H1 (cell line): ENCODE measurements at regions not wholly inside any gene's neighbourhood (a gene's known extent, or its start where the extent isn't known, plus 50 kb on each side); places are given as distances from the start of the nearest gene placed in this dataset.

Source experiments
- CTCF ChIA-PET: fragments of 300-600 bp; sonication (Branson Sonifier 250); formaldehyde crosslinking; loops from one replicate; lab custom pipeline; 2021; ENCODE audit not compliant: partially characterized antibody; lab: Charles Lee
- POLR2A ChIA-PET: fragments of 300-600 bp; sonication (Branson Sonifier 250); formaldehyde crosslinking; loops from one replicate; lab custom pipeline; 2021; ENCODE audit warnings: inconsistent platforms; ENCODE audit not compliant: partially characterized antibody; lab: Charles Lee
- DNase-seq, 2 experiments: peaks; one replicate each; pipeline versions ENCODE4 v3.0.0 to v3.0.0-alpha.2; 2010 to 2022; ENCODE audit warnings: low spot score in 2 of 2, low read depth in 1 of 2, mixed read lengths in 1 of 2
- FAIRE-seq: peaks from 2 replicates; lab custom pipeline; 2011; peaks lifted over from hg19 to GRCh38; lab: Jason Lieb, UNC
- H2AFZ ChIP-seq: 2 replicates; pipeline ENCODE4 v1.8.1; 2012; ENCODE audit warnings: low read length, inconsistent platforms
- H2AK5ac ChIP-seq: 2 replicates; pipeline ENCODE4 v1.6.1; 2013; ENCODE audit warnings: low read depth, low read length
- H2BK120ac ChIP-seq: replicated peaks from 2 replicates; pipeline ENCODE3; 2013; ENCODE audit warnings: low read depth, low read length, inconsistent platforms
- H2BK12ac ChIP-seq: 2 replicates; pipeline ENCODE4 v1.6.1; 2013; ENCODE audit warnings: low read depth, low read length
- H2BK15ac ChIP-seq: 2 replicates; pipeline ENCODE4 v1.6.1; 2013; ENCODE audit warnings: low read length
- H2BK20ac ChIP-seq: 2 replicates; pipeline ENCODE4 v1.6.1; 2013; ENCODE audit warnings: low read length
- H2BK5ac ChIP-seq: 2 replicates; pipeline ENCODE4 v1.6.1; 2013; ENCODE audit warnings: low read depth, low read length
- H3K14ac ChIP-seq: 2 replicates; pipeline ENCODE4 v1.6.1; 2013; ENCODE audit warnings: inconsistent platforms; ENCODE audit not compliant: insufficient read length
- H3K18ac ChIP-seq: 2 replicates; pipeline ENCODE4 v1.6.1; 2013; ENCODE audit warnings: low read length; ENCODE audit errors: extremely low read depth
- H3K23ac ChIP-seq: 2 replicates; pipeline ENCODE4 v1.6.1; 2013; ENCODE audit warnings: inconsistent platforms; ENCODE audit not compliant: insufficient read length
- H3K23me2 ChIP-seq: 2 replicates; pipeline ENCODE4 v1.6.1; 2013; ENCODE audit warnings: low read depth, low read length
- H3K27ac ChIP-seq: 2 replicates; pipeline ENCODE4 v1.6.1; 2011; ENCODE audit warnings: low read depth, low read length, inconsistent platforms
- H3K27me3 ChIP-seq, 4 experiments: replicated peaks in 1 of 4; 1 replicate in 1 of 4; 2 replicates in 3 of 4; pipeline versions ENCODE4 v1.6.1 to v1.8.1; 2011 to 2013; ENCODE audit warnings: low read length in 3 of 4, mild to moderate bottlenecking in 3 of 4, inconsistent platforms in 2 of 4, mixed read lengths in 2 of 4, moderate library complexity in 1 of 4; ENCODE audit not compliant: control insufficient read depth in 3 of 4, insufficient read depth in 3 of 4; ENCODE audit errors: extremely low read depth in 1 of 4
- H3K36me3 ChIP-seq, 4 experiments: 2 replicates each; pipeline versions ENCODE4 v1.6.1 to v1.8.1; 2011 to 2013; ENCODE audit warnings: mild to moderate bottlenecking in 4 of 4, low read length in 3 of 4, moderate library complexity in 2 of 4, control low read depth in 1 of 4, inconsistent platforms in 1 of 4; ENCODE audit not compliant: insufficient read depth in 4 of 4, control insufficient read depth in 2 of 4
- H3K4ac ChIP-seq: replicated peaks from 2 replicates; pipeline ENCODE3; 2013; ENCODE audit warnings: low read length, low read depth, mixed read lengths, inconsistent platforms; ENCODE audit not compliant: insufficient read length
- H3K4me1 ChIP-seq, 4 experiments: replicated peaks in 1 of 4; 1 replicate in 1 of 4; 2 replicates in 3 of 4; pipeline versions ENCODE4 v1.6.1 to v1.8.1; 2011 to 2013; ENCODE audit warnings: low read length in 3 of 4, inconsistent platforms in 2 of 4, mixed read lengths in 1 of 4; ENCODE audit not compliant: insufficient read depth in 4 of 4, control insufficient read depth in 3 of 4
- H3K4me2 ChIP-seq, 2 experiments: 2 replicates each; pipeline versions ENCODE4 v1.6.1 to v1.8.1; 2011 to 2013; ENCODE audit warnings: low read depth in 2 of 2, low read length in 2 of 2, control low read depth in 1 of 2, inconsistent platforms in 1 of 2, mild to moderate bottlenecking in 1 of 2; ENCODE audit not compliant: insufficient read depth in 1 of 2
- H3K4me3 ChIP-seq, 4 experiments: fragments of 200-600, 300-600 bp in 1 of 4; sonication (generic), shearing (Covaris generic), sonication (Bioruptor Twin) in 1 of 4; 2 replicates each; pipeline versions ENCODE4 v1.5.1 to v1.8.1; 2011 to 2016; ENCODE audit warnings: low read length in 4 of 4, low read depth in 3 of 4, control low read depth in 2 of 4, inconsistent platforms in 2 of 4, mild to moderate bottlenecking in 2 of 4, mixed read lengths in 1 of 4, moderate library complexity in 1 of 4; ENCODE audit not compliant: insufficient read depth in 2 of 4; ENCODE audit errors: extremely low read depth in 1 of 4
- H3K56ac ChIP-seq: replicated peaks from 2 replicates; pipeline ENCODE3; 2013; ENCODE audit warnings: low read depth, mild to moderate bottlenecking, mixed read lengths, low read length, inconsistent platforms; ENCODE audit not compliant: insufficient read length
- H3K79me1 ChIP-seq: 2 replicates; pipeline ENCODE4 v1.6.1; 2013; ENCODE audit warnings: low read depth, low read length, control low read depth
- H3K79me2 ChIP-seq, 2 experiments: 2 replicates each; pipeline versions ENCODE4 v1.6.1 to v1.8.1; 2012 to 2013; ENCODE audit warnings: low read length in 2 of 2, mild to moderate bottlenecking in 2 of 2, inconsistent platforms in 1 of 2; ENCODE audit not compliant: insufficient read depth in 2 of 2, control insufficient read depth in 1 of 2
- H3K9ac ChIP-seq, 4 experiments: replicated peaks in 1 of 4; 1 replicate in 1 of 4; 2 replicates in 3 of 4; pipeline versions ENCODE4 v1.6.1 to v1.8.1; 2011 to 2013; ENCODE audit warnings: low read depth in 3 of 4, low read length in 3 of 4, control low read depth in 2 of 4, mild to moderate bottlenecking in 2 of 4, moderate library complexity in 2 of 4, inconsistent platforms in 1 of 4; ENCODE audit errors: extremely low read depth in 1 of 4
- H3K9me3 ChIP-seq, 2 experiments: 2 replicates each; pipeline versions ENCODE4 v1.6.1 to v1.8.1; 2012 to 2013; ENCODE audit warnings: mild to moderate bottlenecking in 2 of 2, moderate library complexity in 2 of 2, control low read depth in 1 of 2, inconsistent platforms in 1 of 2, low read depth in 1 of 2, low read length in 1 of 2, mixed read lengths in 1 of 2; ENCODE audit not compliant: insufficient read depth in 2 of 2
- H4K20me1 ChIP-seq, 2 experiments: replicated peaks in 1 of 2; 2 replicates each; pipeline versions ENCODE3 to v1.8.1; 2011 to 2013; ENCODE audit warnings: inconsistent platforms in 2 of 2, low read length in 2 of 2, mild to moderate bottlenecking in 1 of 2; ENCODE audit not compliant: insufficient read depth in 2 of 2, control insufficient read depth in 1 of 2
- H4K5ac ChIP-seq: 2 replicates; pipeline ENCODE4 v1.6.1; 2013; ENCODE audit warnings: low read length, low read depth, mixed read lengths, inconsistent platforms; ENCODE audit not compliant: insufficient read length
- H4K8ac ChIP-seq: 2 replicates; pipeline ENCODE4 v1.8.0; 2013; ENCODE audit warnings: mild to moderate bottlenecking, moderate library complexity, low read length, inconsistent platforms; ENCODE audit not compliant: insufficient read depth; ENCODE audit errors: extremely low read depth
- H4K91ac ChIP-seq: replicated peaks from 2 replicates; pipeline ENCODE3; 2013; ENCODE audit warnings: low read length, mixed read lengths, inconsistent platforms; ENCODE audit not compliant: insufficient read length
- KDM5A ChIP-seq: fragments of 200-600 bp; IDR thresholded peaks from 2 replicates; pipeline ENCODE4 v1.7.1; 2012; ENCODE audit warnings: mild to moderate bottlenecking, low read length, inconsistent platforms, mixed read lengths
- MAX ChIP-seq: IDR thresholded peaks from 2 replicates; pipeline ENCODE4 v1.6.1; 2012; ENCODE audit warnings: inconsistent platforms
- SAP30 ChIP-seq: fragments of 300-600 bp; sonication (generic); IDR thresholded peaks from 2 replicates; pipeline ENCODE4 v1.7.1; 2012; ENCODE audit warnings: low read length, moderate library complexity, mild to moderate bottlenecking, inconsistent platforms; ENCODE audit not compliant: insufficient read depth, insufficient replicate concordance
- TAF1 ChIP-seq: IDR thresholded peaks from 2 replicates; pipeline ENCODE4 v1.6.1; 2011; ENCODE audit warnings: mild to moderate bottlenecking, low read depth, low read length
- WGBS, 2 experiments: shearing (Covaris generic) in 1 of 2; methylation state at CpG; one replicate each; pipeline versions ENCODE4 v1.1.6 to v1.1.7; 2013 to 2015; ENCODE audit warnings: low lambda C conversion rate in 2 of 2, mixed read lengths in 2 of 2, inconsistent platforms in 1 of 2, low coverage in 1 of 2, missing lambda C conversion rate in 1 of 2; ENCODE audit not compliant: insufficient replicate concordance in 2 of 2, insufficient coverage in 1 of 2, insufficient read length in 1 of 2; ENCODE audit errors: extremely low coverage in 1 of 2, missing lambda C conversion rate in 1 of 2; 5-methylcytosine and 5-hydroxymethylcytosine counted together

GRCh38 chr1:193658691-193659090 is 472.3 kb upstream of the B3GALT2 start:
- Histone ChIP-seq H3K4ac (no peak overlapping the region), H3K23ac (no peak overlapping the region), H3K56ac (no peak overlapping the region), H2AFZ (no peak overlapping the region), H2AK5ac (no peak overlapping the region), H3K79me1 (no peaks in the 10 kb centered on the region), H3K23me2 (no peaks in the 10 kb centered on the region), H3K27ac (no peak overlapping the region), H3K9ac (no peak overlapping the region), H3K4me3 (no peak overlapping the region), H3K79me2 (no peaks in the 10 kb centered on the region), H3K36me3 (no peaks in the 10 kb centered on the region), H3K18ac (no peak overlapping the region), H3K14ac (no peak overlapping the region), H3K4me1 (no peaks in the 10 kb centered on the region), H2BK5ac (no peak overlapping the region), H2BK15ac (no peak overlapping the region), H4K20me1 (no peaks in the 10 kb centered on the region), H4K8ac (no peak overlapping the region), H4K91ac (no peak overlapping the region), H3K9me3 (no peaks in the 10 kb centered on the region), H3K4me2 (no peak overlapping the region), H2BK12ac (no peak overlapping the region), H2BK20ac (no peak overlapping the region), H4K5ac (no peak overlapping the region), H3K27me3 (no peaks in the 10 kb centered on the region), H2BK120ac (no peak overlapping the region)
- FAIRE-seq (no peak), DNase-seq (no peak)
- CTCF ChIA-PET, result no interaction called here
- POLR2A ChIA-PET, result no interaction called here
- 84% methylated on average over 1 of the region's 1 CpG; no CpG with 5 or more reads in 1 of the 2 experiments for WGBS, 2 experiments
- no peak for TF ChIP-seq KDM5A
- no peak for TF ChIP-seq TAF1
- TF ChIP-seq MAX, result no peak
- no peak for TF ChIP-seq SAP30
